Loucy (cell line): ENCODE measurements at regions not wholly inside any gene's neighbourhood (a gene's known extent, or its start where the extent isn't known, plus 50 kb on each side); places are given as distances from the start of the nearest gene placed in this dataset.

Experiments used
- H2AFZ ChIP-seq: fragments of 200-600 bp; sonication (generic); 2 replicates; pipeline ENCODE4 v1.6.0; 2016; ENCODE audit warnings: antibody characterized with exemption, mild to moderate bottlenecking, low read length, moderate library complexity
- H3F3A ChIP-seq: fragments of 200-600 bp; 2 replicates; pipeline ENCODE4 v1.6.0; 2016; ENCODE audit warnings: antibody characterized with exemption, low read depth, mild to moderate bottlenecking
- H3K27me3 ChIP-seq: fragments of 200-600 bp; sonication (generic); 2 replicates; pipeline ENCODE4 v1.6.1; 2014; ENCODE audit warnings: low read length, mild to moderate bottlenecking; ENCODE audit not compliant: insufficient read depth, poor library complexity, severe bottlenecking
- H3K36me3 ChIP-seq: fragments of 200-600 bp; sonication (generic); 2 replicates; pipeline ENCODE4 v1.6.1; 2016; ENCODE audit warnings: low read length; ENCODE audit not compliant: insufficient read depth
- H3K4me1 ChIP-seq: fragments of 200-600 bp; sonication (generic); 2 replicates; pipeline ENCODE4 v1.5.1; 2014; ENCODE audit warnings: low read length, mild to moderate bottlenecking; ENCODE audit not compliant: insufficient read depth, poor library complexity, severe bottlenecking
- H3K4me2 ChIP-seq: fragments of 200-600 bp; sonication (generic); 2 replicates; pipeline ENCODE4 v1.6.0; 2014; ENCODE audit warnings: antibody characterized with exemption, low read length, low read depth, mild to moderate bottlenecking; ENCODE audit not compliant: poor library complexity, severe bottlenecking
- H3K4me3 ChIP-seq: fragments of 200-600 bp; sonication (generic); 2 replicates; pipeline ENCODE4 v1.5.1; 2014; ENCODE audit warnings: low read length, mild to moderate bottlenecking, mixed read lengths; ENCODE audit not compliant: poor library complexity, severe bottlenecking
- H3K79me2 ChIP-seq: fragments of 200-600 bp; sonication (generic); 2 replicates; pipeline ENCODE4 v1.6.1; 2014; ENCODE audit warnings: low read length; ENCODE audit not compliant: insufficient read depth
- H3K9ac ChIP-seq: fragments of 200-600 bp; sonication (generic); 2 replicates; pipeline ENCODE4 v1.6.0; 2014; ENCODE audit warnings: mild to moderate bottlenecking, low read depth, low read length, moderate library complexity; ENCODE audit not compliant: poor library complexity, severe bottlenecking
- H3K9me2 ChIP-seq: fragments of 200-600 bp; sonication (generic); replicated peaks from 2 replicates; pipeline ENCODE4 v1.6.1; 2016; ENCODE audit warnings: low read depth, low read length, mixed read lengths
- H3K9me3 ChIP-seq: fragments of 200-600 bp; sonication (generic); 2 replicates; pipeline ENCODE4 v1.6.1; 2014; ENCODE audit warnings: mild to moderate bottlenecking, antibody characterized with exemption, low read length, low read depth; ENCODE audit not compliant: insufficient read depth
- H4K20me1 ChIP-seq: fragments of 200-600 bp; sonication (generic); 2 replicates; pipeline ENCODE4 v1.6.0; 2014; ENCODE audit warnings: antibody characterized with exemption, low read length, mild to moderate bottlenecking; ENCODE audit not compliant: insufficient read depth, poor library complexity, severe bottlenecking
- EZH2phosphoT487 ChIP-seq: fragments of 200-600 bp; IDR thresholded peaks from 2 replicates; pipeline ENCODE4 v1.6.1; 2018; ENCODE audit warnings: antibody characterized with exemption, mild to moderate bottlenecking, moderate library complexity, borderline replicate concordance
- TF ChIP-seq, protein P1 (sequence below): fragments of 200-600 bp; sonication (generic); conservative IDR thresholded peaks from 2 replicates; pipeline ENCODE4 v1.5.1; 2014; ENCODE audit warnings: mild to moderate bottlenecking, antibody characterized with exemption, low read length

DNA sequence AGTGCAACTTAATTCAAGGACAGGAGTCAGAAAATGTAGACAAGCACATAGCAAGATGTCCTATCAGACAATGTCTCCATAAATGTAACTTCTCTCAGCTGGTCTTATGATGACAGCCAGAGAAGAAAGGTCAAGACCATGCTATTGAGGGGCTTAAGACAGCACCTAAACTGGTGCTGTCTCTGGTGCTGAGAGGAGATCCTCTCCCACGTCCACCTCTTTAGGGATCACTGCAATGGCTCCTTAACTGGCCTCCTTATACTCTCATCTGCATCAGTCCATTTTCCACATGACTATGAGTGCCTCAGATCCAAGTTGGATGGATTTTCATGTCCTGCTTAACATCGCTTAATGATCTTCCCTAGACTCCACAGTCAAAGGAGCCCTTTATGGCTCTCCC is 210.6 kb downstream of the ARL4A start:
- Histone ChIP-seq H3K9ac (no peak overlapping the region), H3K79me2 (no peaks in the 10 kb centered on the region), H4K20me1 (no peaks in the 10 kb centered on the region), H3F3A (no peaks in the 10 kb centered on the region), H3K9me2 (no peaks in the 10 kb centered on the region), H3K4me1 (no peaks in the 10 kb centered on the region), H3K27me3 (no peaks in the 10 kb centered on the region), H3K4me2 (no peak overlapping the region), H3K4me3 (no peak overlapping the region), H3K36me3 (no peaks in the 10 kb centered on the region), H2AFZ (no peak overlapping the region), H3K9me3 (no peaks in the 10 kb centered on the region)
- TF ChIP-seq EZH2phosphoT487 = no peak
- TF ChIP-seq, protein P1, sequence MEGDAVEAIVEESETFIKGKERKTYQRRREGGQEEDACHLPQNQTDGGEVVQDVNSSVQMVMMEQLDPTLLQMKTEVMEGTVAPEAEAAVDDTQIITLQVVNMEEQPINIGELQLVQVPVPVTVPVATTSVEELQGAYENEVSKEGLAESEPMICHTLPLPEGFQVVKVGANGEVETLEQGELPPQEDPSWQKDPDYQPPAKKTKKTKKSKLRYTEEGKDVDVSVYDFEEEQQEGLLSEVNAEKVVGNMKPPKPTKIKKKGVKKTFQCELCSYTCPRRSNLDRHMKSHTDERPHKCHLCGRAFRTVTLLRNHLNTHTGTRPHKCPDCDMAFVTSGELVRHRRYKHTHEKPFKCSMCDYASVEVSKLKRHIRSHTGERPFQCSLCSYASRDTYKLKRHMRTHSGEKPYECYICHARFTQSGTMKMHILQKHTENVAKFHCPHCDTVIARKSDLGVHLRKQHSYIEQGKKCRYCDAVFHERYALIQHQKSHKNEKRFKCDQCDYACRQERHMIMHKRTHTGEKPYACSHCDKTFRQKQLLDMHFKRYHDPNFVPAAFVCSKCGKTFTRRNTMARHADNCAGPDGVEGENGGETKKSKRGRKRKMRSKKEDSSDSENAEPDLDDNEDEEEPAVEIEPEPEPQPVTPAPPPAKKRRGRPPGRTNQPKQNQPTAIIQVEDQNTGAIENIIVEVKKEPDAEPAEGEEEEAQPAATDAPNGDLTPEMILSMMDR = no peak

DNA sequence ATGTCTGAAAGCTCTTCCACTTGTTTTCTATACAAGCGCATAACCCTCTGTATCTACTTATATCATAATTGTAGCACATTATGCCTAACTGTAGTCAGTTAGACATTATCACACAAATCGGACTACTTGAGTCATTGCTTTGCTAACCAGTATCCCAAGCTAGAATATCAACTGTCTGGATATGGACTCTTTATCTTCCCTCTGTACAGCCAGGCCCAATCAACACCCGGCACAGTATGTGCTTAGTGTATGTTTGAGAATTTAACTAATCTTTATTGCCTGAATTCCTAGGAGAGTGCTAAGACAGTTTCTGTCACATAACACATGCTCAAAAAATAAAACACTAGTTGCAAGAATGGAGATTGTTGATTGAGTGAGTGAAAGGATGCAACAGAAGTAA is 211.2 kb downstream of the ARL4A start:
- no peak for TF ChIP-seq EZH2phosphoT487
- TF ChIP-seq, protein P1 = no peak
- no peaks in the 10 kb centered on the region for H3K36me3 ChIP-seq
- no peaks in the 10 kb centered on the region for H3K79me2 ChIP-seq
- no peaks in the 10 kb centered on the region for H3K27me3 ChIP-seq
- H3K4me1 ChIP-seq = no peaks in the 10 kb centered on the region
- no peak overlapping the region for H3K4me3 ChIP-seq
- H3K9me3 ChIP-seq = no peaks in the 10 kb centered on the region
- no peaks in the 10 kb centered on the region for H3K9me2 ChIP-seq
- no peak overlapping the region for H3K9ac ChIP-seq
- no peaks in the 10 kb centered on the region for H3F3A ChIP-seq
- H2AFZ ChIP-seq = no peak overlapping the region
- no peak overlapping the region for H3K4me2 ChIP-seq
- H4K20me1 ChIP-seq = no peaks in the 10 kb centered on the region

DNA sequence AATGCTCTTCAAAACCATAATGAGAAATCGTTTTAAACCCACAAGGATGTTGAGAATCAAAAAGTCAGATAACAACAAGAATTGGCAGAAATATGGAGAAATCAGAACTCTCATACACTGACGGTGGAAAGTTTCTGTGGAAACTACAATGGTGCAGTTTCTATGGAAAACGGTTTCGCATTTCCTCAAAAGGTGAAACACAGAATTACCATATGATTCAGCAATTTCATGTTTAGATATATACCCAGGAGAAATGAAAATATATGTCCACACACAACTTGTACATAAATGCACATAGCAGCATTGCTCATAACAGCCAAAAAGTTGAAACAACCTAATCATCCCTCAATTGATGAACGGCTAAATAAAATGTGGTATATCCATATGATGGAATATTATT is 218.2 kb downstream of the ARL4A start:
- no peak for TF ChIP-seq EZH2phosphoT487
- TF ChIP-seq, protein P1 = no peak
- no peak overlapping the region for H2AFZ ChIP-seq
- no peaks in the 10 kb centered on the region for H3K36me3 ChIP-seq
- no peak overlapping the region for H3K9ac ChIP-seq
- no peaks in the 10 kb centered on the region for H3K9me2 ChIP-seq
- no peaks in the 10 kb centered on the region for H3K9me3 ChIP-seq
- no peaks in the 10 kb centered on the region for H4K20me1 ChIP-seq
- no peaks in the 10 kb centered on the region for H3F3A ChIP-seq
- no peaks in the 10 kb centered on the region for H3K27me3 ChIP-seq
- no peak overlapping the region for H3K4me2 ChIP-seq
- H3K4me3 ChIP-seq = no peak overlapping the region
- no peaks in the 10 kb centered on the region for H3K4me1 ChIP-seq
- no peaks in the 10 kb centered on the region for H3K79me2 ChIP-seq
